ENCODE measurements at regions not wholly inside any gene's neighbourhood (a gene's known extent, or its start where the extent isn't known, plus 50 kb on each side); places are given as distances from the start of the nearest gene placed in this dataset.
"Not testable (repeated sequence)": the region's sequence is repeated elsewhere in the genome, so short reads cannot be mapped to it uniquely, and the experiment has no call there.

GRCh38 chr14:24701062-24701461, 67.1 kb upstream of the GZMB start:
- H4K20me1 ChIP-seq (ENCODE audit: insufficient read depth, low read length), result no peaks in the 10 kb centered on the region
- H3K36me3 ChIP-seq (ENCODE audit: insufficient read depth, low read length), result no peaks in the 10 kb centered on the region
- no peaks in the 10 kb centered on the region for H3K79me2 ChIP-seq (ENCODE audit: insufficient read depth, low read depth, low read length)
- peaks cover 10% of the 10 kb centered on the region for H3K4me1 ChIP-seq (ENCODE audit: insufficient read depth, low read length, poor library complexity, severe bottlenecking)
- no peak overlapping the region for H3K4me2 ChIP-seq (ENCODE audit: low read length)
- BruUV-seq (replicated peaks), result no TSS peak
- H2AFZ ChIP-seq (ENCODE audit: low read length), result no peak overlapping the region
- intact Hi-C loops (cut with micrococcal nuclease; ENCODE audit: unreplicated experiment), result no loop called here
- no peak for TF ChIP-seq CTCF (conservative IDR thresholded peaks at IDR 0.05; ENCODE audit: low read length)
- no peak for TF ChIP-seq EZH2phosphoT487 (IDR thresholded peaks at IDR 0.05; ENCODE audit: borderline replicate concordance, low read depth, low read length)
- no peak overlapping the region for H3K4me3 ChIP-seq (ENCODE audit: low read depth, low read length, poor library complexity, severe bottlenecking)
- H3K27ac ChIP-seq (ENCODE audit: low read depth, low read length, poor library complexity, severe bottlenecking), result no peak overlapping the region
- DNase-seq (ENCODE audit: low spot score), result no peak
- H3K9me2 ChIP-seq (ENCODE audit: insufficient read depth, low read length), result no peaks in the 10 kb centered on the region
- H3K9me3 ChIP-seq (ENCODE audit: low read length), result no peaks in the 10 kb centered on the region
- ChIA-PET POLR2A (no interaction called here), CTCF (ENCODE audit: unreplicated experiment) (no interaction called here)

- no peaks in the 10 kb centered on the region for H3K9me3 ChIP-seq (ENCODE audit: low read length)
- no peaks in the 10 kb centered on the region for H3K36me3 ChIP-seq (ENCODE audit: insufficient read depth, low read length)
- H3K4me2 ChIP-seq (ENCODE audit: low read length), result no peak overlapping the region
- H3K9me2 ChIP-seq (ENCODE audit: insufficient read depth, low read length), result no peaks in the 10 kb centered on the region
- ChIA-PET POLR2A (no interaction called here), CTCF (ENCODE audit: unreplicated experiment) (no interaction called here)
- H3K4me1 ChIP-seq (ENCODE audit: insufficient read depth, low read length, poor library complexity, severe bottlenecking), result peaks cover 5% of the 10 kb centered on the region
- no peak overlapping the region for H3K4me3 ChIP-seq (ENCODE audit: low read depth, low read length, poor library complexity, severe bottlenecking)
- intact Hi-C loops (cut with micrococcal nuclease; ENCODE audit: unreplicated experiment), result no loop called here
- TF ChIP-seq EZH2phosphoT487 (IDR thresholded peaks at IDR 0.05; ENCODE audit: borderline replicate concordance, low read depth, low read length), result no peak
- TF ChIP-seq CTCF (conservative IDR thresholded peaks at IDR 0.05; ENCODE audit: low read length), result no peak
- no peak overlapping the region for H3K27ac ChIP-seq (ENCODE audit: low read depth, low read length, poor library complexity, severe bottlenecking)
- no peaks in the 10 kb centered on the region for H3K79me2 ChIP-seq (ENCODE audit: insufficient read depth, low read depth, low read length)
- H4K20me1 ChIP-seq (ENCODE audit: insufficient read depth, low read length), result no peaks in the 10 kb centered on the region
- no peak overlapping the region for H2AFZ ChIP-seq (ENCODE audit: low read length)
- no TSS peak for BruUV-seq (replicated peaks)
- no peak for DNase-seq (ENCODE audit: low spot score)
Measured at GRCh38 chr14:24700511-24700910, 66.5 kb upstream of the GZMB start.

GRCh38 chr14:24699052-24699451, 65.1 kb upstream of the GZMB start:
- peaks cover 10% of the 10 kb centered on the region for H3K4me1 ChIP-seq (ENCODE audit: insufficient read depth, low read length, poor library complexity, severe bottlenecking)
- H3K36me3 ChIP-seq (ENCODE audit: insufficient read depth, low read length), result no peaks in the 10 kb centered on the region
- no peak overlapping the region for H2AFZ ChIP-seq (ENCODE audit: low read length)
- no peaks in the 10 kb centered on the region for H4K20me1 ChIP-seq (ENCODE audit: insufficient read depth, low read length)
- DNase-seq (ENCODE audit: low spot score), result peak; percentile 12
- H3K4me2 ChIP-seq (ENCODE audit: low read length), result no peak overlapping the region
- H3K79me2 ChIP-seq (ENCODE audit: insufficient read depth, low read depth, low read length), result no peaks in the 10 kb centered on the region
- CTCF ChIA-PET (ENCODE audit: unreplicated experiment), result interaction anchor here (0.5 kb wide), 1 partner anchor 268 kb away, joined by 3 read pairs; no protein-coding TSS in a partner anchor
- intact Hi-C loops (cut with micrococcal nuclease; ENCODE audit: unreplicated experiment), result no loop called here
- H3K27ac ChIP-seq (ENCODE audit: low read depth, low read length, poor library complexity, severe bottlenecking), result no peak overlapping the region
- H3K4me3 ChIP-seq (ENCODE audit: low read depth, low read length, poor library complexity, severe bottlenecking), result no peak overlapping the region
- POLR2A ChIA-PET, result interaction anchor here (1.3 kb wide), 1 partner anchor 24 kb away, joined by 4 read pairs; no protein-coding TSS in a partner anchor
- H3K9me3 ChIP-seq (ENCODE audit: low read length), result no peaks in the 10 kb centered on the region
- no TSS peak for BruUV-seq (replicated peaks)
- TF ChIP-seq EZH2phosphoT487 (IDR thresholded peaks at IDR 0.05; ENCODE audit: borderline replicate concordance, low read depth, low read length) (no peak), CTCF (conservative IDR thresholded peaks at IDR 0.05; ENCODE audit: low read length) (no peak)
- no peaks in the 10 kb centered on the region for H3K9me2 ChIP-seq (ENCODE audit: insufficient read depth, low read length)

GRCh38 chr14:24696280-24696920, 62.4 kb upstream of the GZMB start:
- H3K4me2 ChIP-seq (ENCODE audit: low read length); H3K9me3 ChIP-seq (ENCODE audit: low read length); H3K36me3 ChIP-seq (ENCODE audit: insufficient read depth, low read length); H3K4me1 ChIP-seq (ENCODE audit: insufficient read depth, low read length, poor library complexity, severe bottlenecking); intact Hi-C loops (cut with micrococcal nuclease; ENCODE audit: unreplicated experiment); H3K9me2 ChIP-seq (ENCODE audit: insufficient read depth, low read length); H3K79me2 ChIP-seq (ENCODE audit: insufficient read depth, low read depth, low read length); H2AFZ ChIP-seq (ENCODE audit: low read length); CTCF ChIA-PET (ENCODE audit: unreplicated experiment); H3K4me3 ChIP-seq (ENCODE audit: low read depth, low read length, poor library complexity, severe bottlenecking); H4K20me1 ChIP-seq (ENCODE audit: insufficient read depth, low read length); POLR2A ChIA-PET; BruUV-seq (replicated peaks); H3K27ac ChIP-seq (ENCODE audit: low read depth, low read length, poor library complexity, severe bottlenecking); DNase-seq (ENCODE audit: low spot score): not testable (repeated sequence)
